ENCODE measurements at regions not wholly inside any gene's neighbourhood (a gene's known extent, or its start where the extent isn't known, plus 50 kb on each side); places are given as distances from the start of the nearest gene placed in this dataset.

- intact Hi-C loops (cut with DNase I): no loop called here
- H3K4me1 ChIP-seq: peaks cover 13% of the 10 kb centered on the region
- H3K9me3 ChIP-seq: no peaks in the 10 kb centered on the region
- TF ChIP-seq, protein P1, sequence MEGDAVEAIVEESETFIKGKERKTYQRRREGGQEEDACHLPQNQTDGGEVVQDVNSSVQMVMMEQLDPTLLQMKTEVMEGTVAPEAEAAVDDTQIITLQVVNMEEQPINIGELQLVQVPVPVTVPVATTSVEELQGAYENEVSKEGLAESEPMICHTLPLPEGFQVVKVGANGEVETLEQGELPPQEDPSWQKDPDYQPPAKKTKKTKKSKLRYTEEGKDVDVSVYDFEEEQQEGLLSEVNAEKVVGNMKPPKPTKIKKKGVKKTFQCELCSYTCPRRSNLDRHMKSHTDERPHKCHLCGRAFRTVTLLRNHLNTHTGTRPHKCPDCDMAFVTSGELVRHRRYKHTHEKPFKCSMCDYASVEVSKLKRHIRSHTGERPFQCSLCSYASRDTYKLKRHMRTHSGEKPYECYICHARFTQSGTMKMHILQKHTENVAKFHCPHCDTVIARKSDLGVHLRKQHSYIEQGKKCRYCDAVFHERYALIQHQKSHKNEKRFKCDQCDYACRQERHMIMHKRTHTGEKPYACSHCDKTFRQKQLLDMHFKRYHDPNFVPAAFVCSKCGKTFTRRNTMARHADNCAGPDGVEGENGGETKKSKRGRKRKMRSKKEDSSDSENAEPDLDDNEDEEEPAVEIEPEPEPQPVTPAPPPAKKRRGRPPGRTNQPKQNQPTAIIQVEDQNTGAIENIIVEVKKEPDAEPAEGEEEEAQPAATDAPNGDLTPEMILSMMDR (IDR thresholded peaks at IDR 0.05): no peak
- no peaks in the 10 kb centered on the region for H3K27me3 ChIP-seq
- H3K36me3 ChIP-seq: no peaks in the 10 kb centered on the region
- DNase-seq (no peak), ATAC-seq (no peak)
- no peak overlapping the region for H3K4me3 ChIP-seq
- no peak overlapping the region for H3K27ac ChIP-seq
These were observed 68.2 kb upstream of the MDM1 start for GRCh38 chr12:68400226-68400829.

DNA sequence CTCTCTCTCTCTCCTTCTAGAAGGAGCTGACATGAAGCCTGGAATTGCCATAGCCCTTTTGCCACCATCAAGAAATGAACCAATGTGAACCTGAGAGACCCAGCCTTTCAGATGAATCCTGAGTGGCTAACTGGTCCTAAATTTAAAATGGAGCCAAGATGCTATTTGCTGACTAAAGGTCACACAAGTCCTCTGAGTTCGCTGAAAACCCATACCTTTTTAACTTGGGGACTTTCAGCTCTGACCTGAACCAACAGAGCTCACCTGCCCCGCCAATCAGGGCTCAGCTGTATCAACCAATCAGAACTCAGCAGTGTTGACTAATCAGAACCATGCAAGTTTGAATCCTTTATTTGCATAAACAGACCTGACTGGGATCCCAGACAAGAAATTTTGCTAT lies 70.3 kb upstream of the MDM1 start:
- Histone ChIP-seq H3K9me3 (no peaks in the 10 kb centered on the region), H3K27ac (no peak overlapping the region), H3K27me3 (no peaks in the 10 kb centered on the region), H3K36me3 (no peaks in the 10 kb centered on the region), H3K4me1 (peaks cover 29% of the 10 kb centered on the region), H3K4me3 (no peak overlapping the region)
- TF ChIP-seq, protein P1 (IDR thresholded peaks at IDR 0.05): no peak
- intact Hi-C loops (cut with DNase I): no loop called here
- DNase-seq: no peak
- ATAC-seq: no peak

- DNase-seq: no peak
- ATAC-seq: no peak
- intact Hi-C loops (cut with DNase I): no loop called here
These were observed 71.1 kb upstream of the MDM1 start for GRCh38 chr12:68403296-68403695.

DNA sequence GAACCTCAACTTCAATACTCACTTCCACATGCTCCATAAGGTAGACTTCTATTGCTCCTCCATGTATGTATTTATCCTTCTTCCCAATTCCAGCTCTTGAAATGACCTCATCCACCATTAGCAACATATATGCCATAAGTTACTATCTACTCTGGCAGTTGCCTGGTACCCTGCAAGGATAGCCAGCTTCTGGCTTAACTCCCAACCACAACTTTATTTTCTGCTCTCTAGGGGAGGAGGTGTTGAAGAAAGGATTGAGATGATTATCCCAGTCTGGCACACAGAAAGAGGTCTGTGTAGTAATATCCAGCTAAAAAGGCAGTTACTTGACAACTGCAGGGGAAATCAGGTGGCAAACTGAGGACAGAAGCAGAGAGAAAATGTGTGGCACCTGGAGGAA lies 71.5 kb upstream of the MDM1 start:
- ATAC-seq (no peak), DNase-seq (no peak)
- intact Hi-C loops (cut with DNase I): no loop called here

More at GRCh38 chr12:68403296-68403695, 71.1 kb upstream of the MDM1 start:
- TF ChIP-seq, protein P1 (IDR thresholded peaks at IDR 0.05): no peak
- H3K9me3 ChIP-seq: no peaks in the 10 kb centered on the region
- H3K27me3 ChIP-seq: no peaks in the 10 kb centered on the region
- H3K4me3 ChIP-seq: no peak overlapping the region
- peaks cover 29% of the 10 kb centered on the region for H3K4me1 ChIP-seq
- no peaks in the 10 kb centered on the region for H3K36me3 ChIP-seq
- no peak overlapping the region for H3K27ac ChIP-seq

GRCh38 chr12:68405343-68405781 lies 73.2 kb upstream of the MDM1 start:
- Histone ChIP-seq H3K9me3 (no peaks in the 10 kb centered on the region), H3K27me3 (no peaks in the 10 kb centered on the region), H3K27ac (peak overlapping the region; percentile 75), H3K4me1 (peaks cover 24% of the 10 kb centered on the region), H3K36me3 (no peaks in the 10 kb centered on the region), H3K4me3 (no peak overlapping the region)
- DNase-seq: no peak
- TF ChIP-seq, protein P1 (IDR thresholded peaks at IDR 0.05): no peak
- ATAC-seq: no peak
- intact Hi-C loops (cut with DNase I): no loop called here

More for the DNA sequence above, 71.5 kb upstream of the MDM1 start:
- no peaks in the 10 kb centered on the region for H3K36me3 ChIP-seq
- H3K9me3 ChIP-seq: no peaks in the 10 kb centered on the region
- no peak overlapping the region for H3K27ac ChIP-seq
- no peak overlapping the region for H3K4me3 ChIP-seq
- no peaks in the 10 kb centered on the region for H3K27me3 ChIP-seq
- H3K4me1 ChIP-seq: peaks cover 29% of the 10 kb centered on the region
- TF ChIP-seq, protein P1 (IDR thresholded peaks at IDR 0.05): no peak
